Gastroesophageal sphincter (tissue), 3 donors: ENCODE measurements at regions not wholly inside any gene's neighbourhood (a gene's known extent, or its start where the extent isn't known, plus 50 kb on each side); places are given as distances from the start of the nearest gene placed in this dataset.

Source experiments
- POLR2A ChIP-seq, 2 donors: fragments of 450-650 bp; IDR thresholded peaks; one replicate each; pipeline ENCODE4 v1.6.1; 2017; ENCODE audit warnings: antibody characterized with exemption in 2 of 2, mild to moderate bottlenecking in 2 of 2, moderate library complexity in 1 of 2
- POLR2AphosphoS5 ChIP-seq: sonication (generic); formaldehyde crosslinking; IDR thresholded peaks from one replicate; pipeline ENCODE4 v1.6.1; 2017; ENCODE audit warnings: antibody characterized with exemption
- TF ChIP-seq, protein P1 (sequence below), 4 experiments: fragments of 200-600 bp in 2 of 4; fragments of 450-650 bp in 2 of 4; sonication (generic) in 1 of 4; IDR thresholded peaks; one replicate each; pipeline ENCODE4 v1.5.1; 2017 to 2019; ENCODE audit warnings: antibody characterized with exemption in 4 of 4, mild to moderate bottlenecking in 2 of 4, moderate library complexity in 2 of 4

DNA sequence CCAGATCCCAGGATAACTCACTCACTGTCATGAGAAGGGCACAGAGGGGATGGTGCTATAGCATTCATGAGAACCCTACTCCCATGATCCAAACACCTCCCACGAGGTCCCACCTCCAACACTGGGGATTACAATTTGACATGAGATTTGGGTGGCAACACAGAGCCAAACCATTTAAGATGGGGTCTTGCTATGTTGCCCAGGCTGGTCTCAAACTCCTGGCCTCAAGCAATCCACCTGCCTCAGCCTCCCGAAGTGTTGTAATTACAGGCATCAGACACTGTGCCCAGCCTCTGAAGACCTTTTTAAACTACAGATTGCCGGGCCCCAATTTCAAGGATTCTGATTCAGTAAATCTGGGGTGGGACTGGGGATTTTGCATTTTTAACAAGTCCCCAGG is 98.5 kb downstream of the BAMBI start:
- TF ChIP-seq, protein P1, sequence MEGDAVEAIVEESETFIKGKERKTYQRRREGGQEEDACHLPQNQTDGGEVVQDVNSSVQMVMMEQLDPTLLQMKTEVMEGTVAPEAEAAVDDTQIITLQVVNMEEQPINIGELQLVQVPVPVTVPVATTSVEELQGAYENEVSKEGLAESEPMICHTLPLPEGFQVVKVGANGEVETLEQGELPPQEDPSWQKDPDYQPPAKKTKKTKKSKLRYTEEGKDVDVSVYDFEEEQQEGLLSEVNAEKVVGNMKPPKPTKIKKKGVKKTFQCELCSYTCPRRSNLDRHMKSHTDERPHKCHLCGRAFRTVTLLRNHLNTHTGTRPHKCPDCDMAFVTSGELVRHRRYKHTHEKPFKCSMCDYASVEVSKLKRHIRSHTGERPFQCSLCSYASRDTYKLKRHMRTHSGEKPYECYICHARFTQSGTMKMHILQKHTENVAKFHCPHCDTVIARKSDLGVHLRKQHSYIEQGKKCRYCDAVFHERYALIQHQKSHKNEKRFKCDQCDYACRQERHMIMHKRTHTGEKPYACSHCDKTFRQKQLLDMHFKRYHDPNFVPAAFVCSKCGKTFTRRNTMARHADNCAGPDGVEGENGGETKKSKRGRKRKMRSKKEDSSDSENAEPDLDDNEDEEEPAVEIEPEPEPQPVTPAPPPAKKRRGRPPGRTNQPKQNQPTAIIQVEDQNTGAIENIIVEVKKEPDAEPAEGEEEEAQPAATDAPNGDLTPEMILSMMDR (IDR thresholded peaks at IDR 0.05), result no peak
- TF ChIP-seq POLR2A (IDR thresholded peaks at IDR 0.05) (no peak), POLR2AphosphoS5 (no peak)
